BJ (cell line): ENCODE measurements at regions not wholly inside any gene's neighbourhood (a gene's known extent, or its start where the extent isn't known, plus 50 kb on each side); places are given as distances from the start of the nearest gene placed in this dataset.

Experiments
- CTCF ChIA-PET: fragments of 350-600 bp; formaldehyde crosslinking; extraction: SDS; loops from one replicate; lab custom pipeline; 2021; ENCODE audit warnings: antibody characterized with exemption, inconsistent platforms; lab: Yijun Ruan, JAX
- POLR2A ChIA-PET: fragments of 300-600 bp; sonication (Branson Sonifier 250); formaldehyde crosslinking; extraction: SDS; loops from one replicate; lab custom pipeline; 2021; ENCODE audit warnings: antibody characterized with exemption; lab: Charles Lee
- DNase-seq: peaks from one replicate; pipeline ENCODE4 v3.0.0-alpha.2; 2011; ENCODE audit warnings: low read depth
- H3K27me3 ChIP-seq: 2 replicates; pipeline ENCODE4 v1.6.0; 2011; ENCODE audit warnings: low read length; ENCODE audit not compliant: control insufficient read depth, insufficient read depth
- H3K36me3 ChIP-seq: 2 replicates; pipeline ENCODE4 v1.5.1; 2011; ENCODE audit warnings: low read length; ENCODE audit not compliant: control insufficient read depth, insufficient read depth
- H3K4me3 ChIP-seq: 2 replicates; pipeline ENCODE4 v1.5.1; 2011; ENCODE audit warnings: low read depth, mild to moderate bottlenecking, control low read depth, low read length
- TF ChIP-seq, protein P1 (sequence below): IDR thresholded peaks from 2 replicates; pipeline ENCODE4 v1.5.1; 2011; ENCODE audit warnings: low read depth, mild to moderate bottlenecking, control low read depth, inconsistent platforms, low read length, moderate library complexity; ENCODE audit not compliant: insufficient read depth

DNA sequence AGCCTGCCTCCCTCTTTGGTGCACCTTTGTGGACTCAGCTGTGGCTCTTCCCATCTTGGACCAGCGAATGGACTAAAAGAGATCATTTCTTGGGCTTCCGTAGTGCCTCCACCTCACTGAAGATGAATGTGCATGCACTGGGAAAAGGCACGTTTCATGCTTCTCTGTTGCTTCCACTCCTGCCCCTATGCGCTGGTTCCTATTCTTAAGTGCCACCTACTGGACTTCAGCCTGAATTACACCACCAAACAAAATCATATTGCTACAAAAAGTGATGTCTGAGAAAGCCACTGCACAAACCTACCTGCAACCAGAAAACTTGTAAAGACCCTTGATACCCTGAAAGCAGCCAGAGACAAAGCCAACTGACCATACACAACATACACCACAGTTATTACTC is 695.6 kb downstream of the TSN start:
- no peak overlapping the region for H3K4me3 ChIP-seq
- H3K27me3 ChIP-seq, result no peaks in the 10 kb centered on the region
- no peak for DNase-seq
- TF ChIP-seq, protein P1, sequence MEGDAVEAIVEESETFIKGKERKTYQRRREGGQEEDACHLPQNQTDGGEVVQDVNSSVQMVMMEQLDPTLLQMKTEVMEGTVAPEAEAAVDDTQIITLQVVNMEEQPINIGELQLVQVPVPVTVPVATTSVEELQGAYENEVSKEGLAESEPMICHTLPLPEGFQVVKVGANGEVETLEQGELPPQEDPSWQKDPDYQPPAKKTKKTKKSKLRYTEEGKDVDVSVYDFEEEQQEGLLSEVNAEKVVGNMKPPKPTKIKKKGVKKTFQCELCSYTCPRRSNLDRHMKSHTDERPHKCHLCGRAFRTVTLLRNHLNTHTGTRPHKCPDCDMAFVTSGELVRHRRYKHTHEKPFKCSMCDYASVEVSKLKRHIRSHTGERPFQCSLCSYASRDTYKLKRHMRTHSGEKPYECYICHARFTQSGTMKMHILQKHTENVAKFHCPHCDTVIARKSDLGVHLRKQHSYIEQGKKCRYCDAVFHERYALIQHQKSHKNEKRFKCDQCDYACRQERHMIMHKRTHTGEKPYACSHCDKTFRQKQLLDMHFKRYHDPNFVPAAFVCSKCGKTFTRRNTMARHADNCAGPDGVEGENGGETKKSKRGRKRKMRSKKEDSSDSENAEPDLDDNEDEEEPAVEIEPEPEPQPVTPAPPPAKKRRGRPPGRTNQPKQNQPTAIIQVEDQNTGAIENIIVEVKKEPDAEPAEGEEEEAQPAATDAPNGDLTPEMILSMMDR, result peak; percentile 69
- POLR2A ChIA-PET, result no interaction called here
- no peaks in the 10 kb centered on the region for H3K36me3 ChIP-seq
- CTCF ChIA-PET, result interaction anchor here (0.6 to 2.6 kb wide), 12 partner anchors 16 to 644 kb away, joined by 3 to 9 read pairs (median 3); no protein-coding TSS in a partner anchor

DNA sequence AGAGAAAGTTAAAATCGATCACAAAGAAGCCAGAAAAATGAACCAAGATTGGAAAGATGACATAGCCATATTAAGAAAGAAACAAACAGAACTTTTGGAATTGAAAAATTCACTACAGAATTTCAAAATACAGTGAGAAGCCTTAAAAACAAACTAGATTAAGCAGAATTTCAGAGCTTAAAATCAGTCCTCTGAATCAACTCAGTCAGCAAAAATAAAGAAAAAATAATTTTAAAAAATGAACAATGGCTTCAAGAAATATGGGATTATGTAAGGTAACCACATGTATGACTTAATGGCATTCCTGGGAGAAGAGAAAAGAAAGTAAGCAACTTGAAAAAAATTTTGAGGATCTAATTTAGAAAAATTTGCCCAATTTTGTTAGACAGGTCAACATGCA is 696.2 kb downstream of the TSN start:
- CTCF ChIA-PET, result interaction anchor here (0.6 to 2.6 kb wide), 8 partner anchors 21 to 1014 kb away, joined by 3 to 9 read pairs (median 3); no protein-coding TSS in a partner anchor
- H3K4me3 ChIP-seq, result no peak overlapping the region
- no peak for DNase-seq
- POLR2A ChIA-PET, result no interaction called here
- H3K27me3 ChIP-seq, result no peaks in the 10 kb centered on the region
- H3K36me3 ChIP-seq, result no peaks in the 10 kb centered on the region
- TF ChIP-seq, protein P1, result no peak

DNA sequence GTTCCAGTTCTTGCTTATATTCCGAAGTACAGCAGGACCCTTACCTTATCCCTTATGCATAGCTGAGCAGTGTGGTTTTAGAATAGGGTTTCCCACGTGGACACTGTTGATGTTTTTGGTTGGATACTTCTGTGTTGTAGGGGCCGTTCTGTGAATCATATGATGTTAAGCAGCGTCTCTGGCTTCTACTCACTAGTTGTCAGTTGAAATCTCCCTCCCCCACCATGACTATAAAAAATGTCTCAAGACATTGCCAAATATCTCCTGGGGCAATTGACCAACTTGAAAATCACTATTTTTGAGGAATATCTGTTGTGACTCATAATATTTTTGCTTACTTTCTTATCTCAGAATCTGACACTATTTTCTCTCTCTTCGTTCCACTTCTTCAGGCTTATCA is 713.7 kb downstream of the TSN start:
- ChIA-PET CTCF (no interaction called here), POLR2A (no interaction called here)
- no peaks in the 10 kb centered on the region for H3K27me3 ChIP-seq
- no peaks in the 10 kb centered on the region for H3K36me3 ChIP-seq
- DNase-seq, result no peak
- H3K4me3 ChIP-seq, result no peak overlapping the region
- TF ChIP-seq, protein P1, result no peak

DNA sequence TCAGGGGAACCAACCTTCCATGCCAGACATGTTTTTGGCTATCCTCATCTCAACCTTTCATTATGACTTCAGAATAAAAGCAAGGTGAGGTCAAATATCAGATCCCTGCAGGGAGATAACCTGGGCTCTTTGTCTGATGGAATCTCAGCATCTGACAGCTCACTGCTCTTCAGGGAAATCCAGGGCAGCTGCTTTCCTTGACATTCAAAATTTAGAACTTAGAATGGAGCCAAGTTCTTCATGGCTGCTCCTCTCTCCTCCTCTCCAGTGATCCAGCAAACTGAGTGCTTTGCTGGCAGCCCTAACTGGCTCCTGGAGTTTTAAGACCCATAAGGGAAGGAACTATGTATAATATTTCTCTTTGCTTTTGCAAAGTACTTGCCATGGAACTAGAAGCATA is 716.3 kb downstream of the TSN start:
- POLR2A ChIA-PET, result no interaction called here
- TF ChIP-seq, protein P1, result no peak
- no peak for DNase-seq
- no peaks in the 10 kb centered on the region for H3K36me3 ChIP-seq
- H3K4me3 ChIP-seq, result no peak overlapping the region
- H3K27me3 ChIP-seq, result no peaks in the 10 kb centered on the region
- CTCF ChIA-PET, result interaction anchor here (0.6 kb wide), 1 partner anchor 502 kb away, joined by 4 read pairs; no protein-coding TSS in a partner anchor

DNA sequence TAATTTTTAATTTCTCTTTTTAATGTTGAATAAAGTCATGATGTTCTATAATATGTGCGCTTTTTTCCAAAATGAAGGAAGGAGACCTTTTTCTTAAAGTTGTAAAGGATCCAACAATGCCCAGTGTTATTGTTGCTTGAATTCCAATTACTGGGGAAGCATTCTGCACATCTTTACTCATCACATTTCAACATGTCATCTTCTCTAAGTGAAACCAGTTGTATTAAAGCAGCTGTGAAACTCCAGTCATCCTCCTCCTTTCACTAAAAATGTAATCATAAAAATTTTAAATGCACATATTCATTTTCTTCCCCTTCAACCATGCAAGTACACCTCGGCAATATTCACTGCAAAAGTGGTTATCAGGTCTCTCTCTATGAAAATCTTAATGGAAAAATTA is 722.7 kb downstream of the TSN start:
- TF ChIP-seq, protein P1, result no peak
- ChIA-PET POLR2A (no interaction called here), CTCF (no interaction called here)
- DNase-seq, result no peak
- Histone ChIP-seq H3K4me3 (no peak overlapping the region), H3K27me3 (no peaks in the 10 kb centered on the region), H3K36me3 (no peaks in the 10 kb centered on the region)
